HG03066 (cell line): ENCODE measurements at regions not wholly inside any gene's neighbourhood (a gene's known extent, or its start where the extent isn't known, plus 50 kb on each side); places are given as distances from the start of the nearest gene placed in this dataset.

Experiments
- ATAC-seq: cut with Tn5 transposase; IDR thresholded peaks from one replicate; pipeline ENCODE4 v1.9.1; 2021; ENCODE audit warnings: low read depth; ENCODE audit not compliant: unreplicated experiment

DNA sequence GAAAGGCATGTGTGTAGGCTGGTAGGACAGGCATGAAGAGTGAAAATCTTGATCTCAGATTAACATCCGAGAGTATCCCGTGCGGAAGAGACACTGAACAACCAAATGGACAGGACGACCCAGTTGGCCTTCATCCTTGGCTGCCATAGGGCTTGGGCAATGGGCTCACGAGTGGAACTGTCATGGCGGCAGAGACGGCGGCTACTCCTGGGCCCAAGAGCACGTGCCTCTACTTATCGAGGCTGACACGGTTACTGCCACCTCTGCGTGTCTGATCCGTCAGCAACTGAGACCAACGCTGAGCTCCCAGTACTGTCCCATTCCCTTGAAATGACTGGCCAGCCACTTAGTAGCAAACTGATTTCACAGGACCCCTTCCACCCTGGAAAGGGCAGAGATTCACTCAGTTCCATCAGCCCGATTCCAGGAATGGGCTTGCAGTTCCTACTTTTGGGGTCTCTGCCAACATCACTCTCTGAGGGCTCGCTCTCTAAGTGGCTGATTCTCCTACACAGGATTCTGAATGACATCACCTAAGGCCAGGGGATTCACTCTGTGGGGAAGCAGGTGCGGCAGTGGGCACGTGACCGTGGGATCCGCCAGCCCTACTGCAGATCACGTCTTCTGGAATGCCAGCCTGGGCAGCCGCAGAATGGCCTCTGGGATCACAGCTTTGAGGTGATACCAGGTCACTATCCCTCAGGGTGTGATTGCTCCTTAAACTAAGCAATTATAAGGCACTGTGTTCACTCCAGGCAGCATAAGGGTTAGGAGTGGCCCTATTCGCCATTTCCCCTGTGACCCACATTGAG lies 97.8 kb downstream of the RPS6KA4 start:
- no peak for ATAC-seq

GRCh38 chr11:64457416-64458010 lies 98.2 kb upstream of the SLC22A11 start:
- no peak for ATAC-seq

- no peak for ATAC-seq
These were observed 96.7 kb upstream of the SLC22A11 start for GRCh38 chr11:64458997-64459396.

DNA sequence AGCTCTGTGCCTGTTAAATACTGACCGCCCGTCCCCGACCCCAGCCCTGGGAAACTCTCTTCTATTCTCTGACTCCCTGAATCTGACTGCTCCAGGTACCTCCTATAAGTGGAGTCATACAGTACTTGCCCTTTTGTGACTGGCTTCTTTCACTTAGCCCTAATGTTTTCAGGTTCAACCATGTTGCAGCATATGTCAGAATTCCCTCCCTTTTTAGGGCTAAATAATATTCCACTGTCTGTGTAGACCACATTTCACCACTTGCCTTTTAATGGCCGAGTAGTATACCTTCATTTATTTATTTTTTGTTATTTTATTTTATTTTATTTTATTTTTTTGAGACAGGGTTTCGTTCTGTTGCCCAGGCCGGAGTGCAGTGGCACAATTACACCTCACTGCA lies 96.1 kb upstream of the SLC22A11 start:
- no peak for ATAC-seq

- ATAC-seq = no peak
These were observed 94.7 kb upstream of the SLC22A11 start for GRCh38 chr11:64461081-64461480.

DNA sequence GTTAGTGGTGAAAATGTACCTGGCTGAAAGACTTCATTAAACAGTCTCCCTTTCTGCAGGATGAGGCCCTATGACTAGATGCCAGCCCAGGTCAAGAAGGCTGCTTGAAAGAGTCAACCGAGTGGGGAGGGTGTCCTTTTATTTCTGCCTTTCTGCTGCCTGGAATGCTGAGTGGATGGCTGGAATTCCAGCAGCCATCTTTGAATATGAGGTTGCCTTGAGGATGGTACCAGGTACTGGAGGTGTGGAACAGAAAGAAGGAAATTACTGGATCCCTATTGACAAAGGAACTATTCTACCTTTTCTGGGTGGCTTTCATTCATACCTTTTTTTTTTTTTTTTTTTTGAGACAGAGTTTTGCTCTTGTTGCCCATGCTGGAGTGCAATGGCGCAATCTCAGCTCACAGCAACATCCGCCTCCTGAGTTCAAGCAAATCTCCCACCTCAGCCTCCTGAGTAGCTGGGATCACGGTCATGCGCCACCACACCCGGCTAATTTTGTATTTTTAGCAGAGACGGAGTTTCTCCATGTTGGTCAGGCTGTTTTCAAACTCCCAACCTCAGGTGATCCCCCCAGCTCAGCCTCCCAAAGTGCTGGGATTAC lies 89.5 kb upstream of the SLC22A11 start:
- ATAC-seq = no peak

DNA sequence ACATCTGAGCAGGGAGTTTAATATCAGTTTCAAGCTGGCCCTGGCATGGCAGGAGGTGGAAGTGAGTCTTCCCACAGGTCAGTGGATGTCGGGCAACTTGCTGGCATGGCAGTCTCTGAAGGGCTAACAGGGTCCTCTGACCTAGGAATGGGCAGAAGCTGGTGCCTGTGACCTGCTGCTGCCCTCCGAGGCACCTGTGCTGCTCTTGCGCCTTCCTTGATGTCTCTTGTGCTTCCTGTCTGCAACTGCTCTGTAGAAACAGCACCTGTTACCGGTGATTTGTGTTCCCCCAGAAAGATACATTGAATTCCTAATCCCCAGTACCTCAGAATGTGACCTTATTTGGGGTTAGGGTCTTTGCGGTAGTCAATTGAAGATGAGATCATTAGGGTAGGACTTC lies 86.5 kb upstream of the SLC22A11 start:
- ATAC-seq = no peak

DNA sequence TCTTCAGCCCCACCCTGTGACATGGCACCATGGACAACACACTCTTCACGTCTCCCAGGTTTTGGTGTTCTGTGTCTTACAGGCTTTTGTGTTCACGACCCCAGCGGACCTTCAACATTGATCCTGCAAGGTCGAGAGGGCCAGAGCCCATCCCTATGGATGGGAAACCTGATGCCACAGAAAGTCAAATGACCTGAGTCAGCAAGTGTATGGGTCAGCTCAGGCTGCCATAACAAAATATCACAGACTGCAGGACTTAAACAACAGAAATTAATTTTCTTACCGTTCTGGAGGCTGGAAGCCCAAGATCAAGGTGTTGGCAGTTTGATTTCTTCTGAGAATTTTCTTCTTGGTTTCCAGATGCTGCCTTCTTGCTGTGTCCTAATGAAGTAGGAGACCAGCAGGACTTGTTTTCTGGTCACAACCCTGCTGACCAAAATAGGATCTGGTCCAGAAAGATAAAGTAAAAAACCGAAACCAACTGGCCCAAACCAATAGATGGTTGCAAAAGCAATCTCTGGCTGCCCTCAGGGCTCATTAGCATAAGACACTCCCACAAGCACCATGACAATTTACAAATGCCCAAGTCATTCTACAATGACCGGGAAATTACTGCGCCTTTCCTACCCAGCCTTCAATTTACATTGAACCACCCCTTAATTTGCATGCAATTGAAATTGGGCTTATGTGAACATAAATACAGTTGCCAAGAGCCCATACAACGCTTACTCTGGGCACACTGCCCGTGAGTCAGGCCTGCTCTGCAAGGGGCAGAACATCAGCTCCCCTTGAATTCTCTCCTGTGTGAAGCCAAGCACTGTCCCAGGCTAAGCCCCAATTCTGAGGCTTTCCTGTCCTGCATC lies 82.9 kb upstream of the SLC22A11 start:
- no peak for ATAC-seq

DNA sequence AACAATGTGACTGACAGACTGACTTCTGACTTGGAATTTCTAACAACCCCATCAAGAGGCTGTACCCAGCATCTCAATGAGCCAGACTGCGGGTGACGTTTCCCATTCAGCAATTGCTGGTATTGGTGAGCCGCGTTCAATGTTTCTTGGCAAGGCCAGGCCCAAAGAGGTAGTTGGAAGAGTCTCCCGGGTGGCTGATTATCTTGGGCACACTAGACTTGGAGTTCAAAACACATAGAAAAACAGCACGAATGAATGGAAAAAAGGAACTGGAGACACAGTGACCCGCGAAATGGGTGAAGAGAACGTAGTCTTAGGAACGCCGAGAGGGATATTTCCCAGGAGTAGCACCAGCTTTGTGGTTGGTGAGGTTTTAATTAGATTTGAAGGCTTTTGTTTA lies 81.1 kb upstream of the SLC22A11 start:
- ATAC-seq = no peak

- ATAC-seq = no peak
These were observed 80.6 kb upstream of the SLC22A11 start for GRCh38 chr11:64475145-64475544.

DNA sequence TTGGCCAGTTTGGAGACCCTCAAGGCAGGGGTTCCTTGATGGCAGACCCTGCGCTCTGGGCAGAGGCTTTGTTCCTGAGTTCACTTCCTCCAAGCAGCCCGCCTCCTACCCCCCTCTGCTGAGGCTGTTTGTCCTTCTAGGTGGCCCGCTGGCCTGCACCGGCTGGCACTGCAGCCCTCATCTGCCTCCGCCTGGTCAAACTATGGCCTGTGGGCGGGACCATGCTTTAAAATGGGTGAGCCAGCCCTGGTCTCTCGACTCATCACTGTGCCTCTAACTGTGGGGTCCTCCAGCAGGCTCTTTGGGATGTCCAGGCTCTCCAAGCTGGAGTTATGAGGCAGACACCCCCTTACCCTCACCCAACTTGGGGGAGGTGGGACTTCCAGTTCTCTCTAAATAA lies 78.9 kb upstream of the SLC22A11 start:
- ATAC-seq = no peak

- no peak for ATAC-seq
These were observed 78.1 kb upstream of the SLC22A11 start for GRCh38 chr11:64477675-64478074.

DNA sequence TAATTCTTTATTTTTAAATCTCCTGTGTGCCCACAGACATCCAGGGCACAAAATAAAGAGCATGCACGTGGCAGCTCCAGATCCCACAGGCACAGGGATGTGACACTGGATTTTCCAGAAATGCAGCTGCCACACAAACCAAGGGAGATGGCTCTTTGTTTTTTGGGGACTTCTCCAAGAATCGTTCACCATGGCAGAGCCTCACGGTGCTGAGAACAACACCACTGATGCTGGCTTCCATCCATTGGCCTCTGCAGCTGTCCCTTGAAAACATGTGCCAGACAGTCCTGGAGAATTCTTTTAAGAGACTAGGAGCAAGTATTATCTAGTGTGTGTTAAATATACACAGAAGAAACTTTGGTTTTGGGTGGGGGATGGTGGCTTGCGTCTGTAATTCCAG lies 73.2 kb upstream of the SLC22A11 start:
- no peak for ATAC-seq

DNA sequence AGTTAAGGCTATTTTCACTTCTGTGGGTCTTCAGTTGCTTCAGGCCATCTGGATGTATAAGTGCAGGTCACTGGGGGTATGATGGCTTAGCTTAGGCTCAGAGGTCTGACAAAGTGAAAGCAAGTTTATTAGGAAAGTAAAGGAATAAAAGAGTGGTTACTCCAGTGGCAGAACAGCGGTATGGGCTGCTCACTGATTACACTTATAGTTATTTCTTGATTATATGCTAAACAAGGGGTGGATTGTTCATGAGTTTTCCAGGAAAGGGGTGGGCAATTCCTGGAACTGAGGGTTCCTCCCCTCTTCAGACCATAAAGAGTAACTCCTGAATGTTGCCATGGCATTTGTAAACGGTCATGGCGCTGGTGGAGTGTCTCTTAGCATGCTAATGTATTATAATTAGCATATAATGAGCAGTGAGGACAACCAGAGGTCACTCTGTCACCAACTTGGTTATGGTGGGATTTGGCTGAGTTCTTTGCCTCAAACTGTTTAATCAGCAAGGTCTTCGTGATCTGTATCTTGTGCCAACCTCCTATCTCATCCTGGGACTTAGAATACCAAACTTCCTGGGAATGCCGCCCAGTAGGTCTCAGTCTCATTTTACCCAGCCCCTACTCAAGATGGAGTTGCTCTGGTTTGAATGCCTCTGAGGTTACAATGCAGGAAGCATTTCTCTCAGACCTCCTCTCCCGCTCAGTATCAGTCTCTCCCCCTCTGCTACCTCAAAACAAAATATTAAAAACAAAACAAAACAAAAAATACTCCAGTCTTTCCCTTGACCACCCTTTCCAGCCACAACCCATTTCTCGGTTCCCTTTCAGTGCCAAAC lies 71.3 kb upstream of the SLC22A11 start:
- ATAC-seq = no peak

DNA sequence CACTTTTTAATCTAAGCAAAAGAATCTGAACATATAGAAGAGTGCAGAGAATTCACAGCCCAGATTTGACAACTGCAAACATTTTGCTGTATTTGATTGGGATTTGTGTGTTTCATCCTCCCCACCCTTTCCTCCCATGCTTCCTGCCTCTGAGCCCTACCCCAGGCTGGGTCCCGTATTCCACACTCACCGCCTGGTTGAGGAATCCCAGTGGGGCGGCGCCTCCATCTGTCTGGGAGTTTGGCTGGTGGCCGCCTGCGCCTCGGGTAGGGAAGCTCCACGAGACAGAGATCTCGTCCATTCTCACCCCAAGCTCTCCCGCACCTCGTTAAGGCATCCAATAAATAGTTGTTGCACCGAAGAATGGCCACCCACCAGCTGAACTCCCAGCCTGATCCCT lies 70.7 kb upstream of the SLC22A11 start:
- no peak for ATAC-seq

DNA sequence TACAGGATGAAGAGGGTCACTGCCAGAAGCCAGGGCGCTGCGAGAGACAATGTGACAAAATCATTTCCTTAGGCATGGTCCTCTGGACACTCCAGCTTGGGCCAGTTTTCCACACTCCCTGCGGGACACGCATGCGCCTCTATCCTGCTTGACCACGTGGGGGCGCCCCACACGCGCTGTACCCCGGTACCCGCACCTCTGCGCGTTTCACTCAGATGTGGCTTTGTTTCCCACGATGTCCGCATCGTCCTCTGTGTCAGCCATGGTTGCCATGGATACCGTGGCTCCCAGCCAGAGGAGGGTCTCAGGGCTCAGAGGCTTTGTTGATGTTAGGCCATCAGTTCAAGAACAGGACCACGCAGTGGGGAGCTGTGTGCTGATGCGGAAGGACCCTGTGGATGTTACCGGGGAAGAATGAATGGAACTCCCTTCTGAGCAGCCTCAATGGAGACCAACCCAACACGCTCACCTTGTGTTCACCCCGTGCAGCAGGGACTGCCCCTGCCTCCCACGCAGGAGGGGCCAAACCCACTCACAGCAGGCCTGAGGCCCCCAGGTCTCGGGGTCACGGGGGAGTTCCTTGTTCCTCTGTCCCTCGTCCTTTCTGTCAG lies 65.8 kb upstream of the SLC22A11 start:
- no peak for ATAC-seq

- no peak for ATAC-seq
These were observed 65.1 kb upstream of the SLC22A11 start for GRCh38 chr11:64490562-64491216.

GRCh38 chr11:64492561-64492960 lies 63.2 kb upstream of the SLC22A11 start:
- no peak for ATAC-seq

DNA sequence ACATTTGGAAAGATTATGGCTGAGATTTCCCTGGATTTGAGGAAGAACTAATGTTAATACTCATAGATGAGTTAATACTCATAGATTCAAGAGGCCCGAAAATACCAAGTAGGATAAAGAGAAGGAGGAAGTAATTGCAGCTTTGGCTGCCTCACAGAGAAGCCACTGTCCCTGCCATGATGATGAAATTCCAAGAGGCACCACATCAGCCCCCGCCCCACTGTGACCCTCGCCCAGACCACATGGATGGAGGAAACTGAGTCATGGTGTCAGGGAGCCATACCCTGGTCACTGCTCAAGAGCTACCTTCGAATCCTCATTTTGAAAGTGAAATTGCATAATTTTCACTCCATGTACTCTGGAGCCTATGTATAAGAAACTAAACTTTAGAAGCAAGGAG lies 57.6 kb upstream of the SLC22A11 start:
- ATAC-seq = no peak
